Cardiac fibroblast (primary cell): ENCODE measurements at regions not wholly inside any gene's neighbourhood (a gene's known extent, or its start where the extent isn't known, plus 50 kb on each side); places are given as distances from the start of the nearest gene placed in this dataset.

Source experiments
- DNase-seq, 2 donors: peaks; one replicate each; pipeline versions ENCODE4 v3.0.0 to v3.0.0-alpha.2; 2010; ENCODE audit warnings: low read depth in 2 of 2
- H3K4me3 ChIP-seq, 2 donors: replicated peaks in 1 of 2; 1 replicate in 1 of 2; 2 replicates in 1 of 2; pipeline ENCODE4 v1.5.1; 2011; ENCODE audit warnings: low read depth in 2 of 2, low read length in 2 of 2, mild to moderate bottlenecking in 2 of 2, moderate library complexity in 1 of 2
- CTCF ChIP-seq: IDR thresholded peaks from one replicate; pipeline ENCODE4 v1.5.1; 2011; ENCODE audit warnings: low read depth, mild to moderate bottlenecking, low read length, inconsistent platforms

GRCh38 chr20:1810926-1811620, 84.1 kb upstream of the SIRPA start:
- peak; percentile 47 to 75 for DNase-seq
- TF ChIP-seq CTCF: no peak
- H3K4me3 ChIP-seq: no peak overlapping the region

GRCh38 chr20:1810572-1810925, 84.7 kb upstream of the SIRPA start:
- TF ChIP-seq CTCF: no peak
- DNase-seq: no peak
- no peak overlapping the region for H3K4me3 ChIP-seq

- H3K4me3 ChIP-seq: no peak overlapping the region
- DNase-seq: peak; percentile 29 to 73
- no peak for TF ChIP-seq CTCF
Measured at GRCh38 chr20:1809611-1810510, 85.3 kb upstream of the SIRPA start.

- DNase-seq: peak; percentile 34 to 93
- no peak overlapping the region for H3K4me3 ChIP-seq
- no peak for TF ChIP-seq CTCF
Measured at GRCh38 chr20:1809131-1809572, 86.1 kb upstream of the SIRPA start.

- H3K4me3 ChIP-seq: no peak overlapping the region
- DNase-seq: no peak
- no peak for TF ChIP-seq CTCF
Measured at GRCh38 chr20:1808101-1808500, 87.1 kb upstream of the SIRPA start.

- TF ChIP-seq CTCF: no peak
- no peak for DNase-seq
- H3K4me3 ChIP-seq: no peak overlapping the region
Measured at GRCh38 chr20:1807394-1807793, 87.8 kb upstream of the SIRPA start.
